Fibroblast of lung (primary cell): ENCODE measurements at regions not wholly inside any gene's neighbourhood (a gene's known extent, or its start where the extent isn't known, plus 50 kb on each side); places are given as distances from the start of the nearest gene placed in this dataset.

ENCODE experiments used
- EZH2 ChIP-seq: IDR thresholded peaks from 2 replicates; pipeline ENCODE4 v1.5.1; 2012; ENCODE audit warnings: low read length, control low read depth, mild to moderate bottlenecking; ENCODE audit errors: missing control alignments
- TF ChIP-seq, protein P1 (sequence below), 2 donors: IDR thresholded peaks in 1 of 2; conservative IDR thresholded peaks in 1 of 2; 1 replicate in 1 of 2; 2 replicates in 1 of 2; pipeline ENCODE4 v1.5.1; 2011 to 2012; ENCODE audit warnings: low read length in 2 of 2, control low read depth in 1 of 2, inconsistent platforms in 1 of 2, low read depth in 1 of 2, mild to moderate bottlenecking in 1 of 2

DNA sequence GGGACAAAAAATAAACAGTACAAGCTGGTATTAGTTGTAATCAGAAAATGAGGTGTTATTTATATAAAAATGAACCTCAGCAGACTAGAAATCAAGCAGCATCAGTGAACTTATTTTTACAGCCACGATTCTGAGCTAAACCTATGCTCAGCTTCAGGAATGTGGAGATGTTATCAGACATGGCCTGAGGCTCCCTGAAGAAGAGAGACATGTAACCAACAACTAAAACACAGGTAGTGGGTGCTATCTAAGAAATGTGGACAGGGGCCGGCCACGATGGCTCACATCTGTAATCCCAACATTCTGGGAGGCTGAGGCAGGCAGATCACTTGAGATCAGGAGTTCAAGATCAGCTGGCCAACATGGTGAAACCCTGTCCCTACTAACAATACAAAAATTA, 534.3 kb downstream of the VRK1 start:
- TF ChIP-seq, protein P1, sequence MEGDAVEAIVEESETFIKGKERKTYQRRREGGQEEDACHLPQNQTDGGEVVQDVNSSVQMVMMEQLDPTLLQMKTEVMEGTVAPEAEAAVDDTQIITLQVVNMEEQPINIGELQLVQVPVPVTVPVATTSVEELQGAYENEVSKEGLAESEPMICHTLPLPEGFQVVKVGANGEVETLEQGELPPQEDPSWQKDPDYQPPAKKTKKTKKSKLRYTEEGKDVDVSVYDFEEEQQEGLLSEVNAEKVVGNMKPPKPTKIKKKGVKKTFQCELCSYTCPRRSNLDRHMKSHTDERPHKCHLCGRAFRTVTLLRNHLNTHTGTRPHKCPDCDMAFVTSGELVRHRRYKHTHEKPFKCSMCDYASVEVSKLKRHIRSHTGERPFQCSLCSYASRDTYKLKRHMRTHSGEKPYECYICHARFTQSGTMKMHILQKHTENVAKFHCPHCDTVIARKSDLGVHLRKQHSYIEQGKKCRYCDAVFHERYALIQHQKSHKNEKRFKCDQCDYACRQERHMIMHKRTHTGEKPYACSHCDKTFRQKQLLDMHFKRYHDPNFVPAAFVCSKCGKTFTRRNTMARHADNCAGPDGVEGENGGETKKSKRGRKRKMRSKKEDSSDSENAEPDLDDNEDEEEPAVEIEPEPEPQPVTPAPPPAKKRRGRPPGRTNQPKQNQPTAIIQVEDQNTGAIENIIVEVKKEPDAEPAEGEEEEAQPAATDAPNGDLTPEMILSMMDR (conservative IDR thresholded peaks at IDR 0.05 in 1 of 2, IDR thresholded peaks at IDR 0.05 in 1 of 2; ENCODE audit: low read depth in 1 of 2, low read length in 2 of 2), result no peak
- TF ChIP-seq EZH2, result no peak
